GM23338 (cell line): ENCODE measurements at regions not wholly inside any gene's neighbourhood (a gene's known extent, or its start where the extent isn't known, plus 50 kb on each side); places are given as distances from the start of the nearest gene placed in this dataset.

Source experiments
- ATAC-seq: fragments of 200-7000 bp; cut with Tn5 transposase; 3 replicates; pipeline ENCODE4 v1.9.1; 2020
- DNase-seq: peaks from one replicate; pipeline ENCODE4 v3.0.0-alpha.2; 2015; ENCODE audit warnings: low spot score
- H2AFZ ChIP-seq: fragments of 200-600 bp; sonication (generic); 2 replicates; pipeline ENCODE4 v1.8.0; 2016; ENCODE audit warnings: antibody characterized with exemption, mild to moderate bottlenecking, moderate library complexity
- H3F3A ChIP-seq: fragments of 200-600 bp; sonication (generic); replicated peaks from 2 replicates; pipeline ENCODE4 v1.8.0; 2017; ENCODE audit warnings: antibody characterized with exemption, mixed run types, low read depth
- H3K27ac ChIP-seq: fragments of 200-600 bp; sonication (generic); 2 replicates; pipeline ENCODE4 v1.6.1; 2016; ENCODE audit warnings: low read depth
- H3K27me3 ChIP-seq: fragments of 200-600 bp; sonication (generic); 2 replicates; pipeline ENCODE4 v1.8.0; 2016; ENCODE audit warnings: mild to moderate bottlenecking, mixed run types, moderate library complexity; ENCODE audit not compliant: insufficient read depth
- H3K36me3 ChIP-seq: fragments of 200-600 bp; sonication (generic); 2 replicates; pipeline ENCODE4 v1.8.0; 2016; ENCODE audit warnings: mild to moderate bottlenecking; ENCODE audit not compliant: insufficient read depth
- H3K4me1 ChIP-seq: fragments of 200-600 bp; sonication (generic); 2 replicates; pipeline ENCODE4 v1.8.0; 2016; ENCODE audit warnings: mild to moderate bottlenecking, moderate library complexity; ENCODE audit not compliant: insufficient read depth
- H3K4me2 ChIP-seq: fragments of 200-600 bp; sonication (generic); 2 replicates; pipeline ENCODE4 v1.7.1; 2017; ENCODE audit warnings: mixed run types
- H3K4me3 ChIP-seq: fragments of 200-600 bp; sonication (generic); 2 replicates; pipeline ENCODE4 v1.6.1; 2016; ENCODE audit warnings: mixed run types
- H3K79me2 ChIP-seq: fragments of 200-600 bp; sonication (generic); replicated peaks from 2 replicates; pipeline ENCODE4 v1.8.0; 2017; ENCODE audit warnings: mild to moderate bottlenecking; ENCODE audit not compliant: insufficient read depth
- H3K9me2 ChIP-seq: fragments of 200-600 bp; sonication (generic); 2 replicates; pipeline ENCODE4 v1.8.0; 2017; ENCODE audit not compliant: insufficient read depth
- H4K20me1 ChIP-seq: fragments of 200-600 bp; sonication (generic); replicated peaks from 2 replicates; pipeline ENCODE4 v1.8.0; 2017; ENCODE audit warnings: mild to moderate bottlenecking; ENCODE audit not compliant: insufficient read depth
- H3K27ac Mint-ChIP-seq: 2 replicates; pipeline ENCODE4 v1.8.0; 2020; ENCODE audit warnings: inconsistent platforms, mild to moderate bottlenecking, moderate library complexity, mixed read lengths
- H3K27me3 Mint-ChIP-seq: 3 replicates; pipeline ENCODE4 v1.8.0; 2022; ENCODE audit warnings: low read depth, mild to moderate bottlenecking, moderate library complexity, mixed read lengths, inconsistent platforms; ENCODE audit not compliant: insufficient read depth, poor library complexity
- H3K36me3 Mint-ChIP-seq: 3 replicates; pipeline ENCODE4 v1.8.0; 2021; ENCODE audit warnings: low read depth, mild to moderate bottlenecking, inconsistent platforms, moderate library complexity, mixed read lengths
- H3K4me1 Mint-ChIP-seq: 3 replicates; pipeline ENCODE4 v1.8.0; 2020; ENCODE audit warnings: mild to moderate bottlenecking, inconsistent platforms, mixed read lengths
- H3K4me3 Mint-ChIP-seq: 3 replicates; pipeline ENCODE4 v1.8.0; 2021; ENCODE audit warnings: moderate library complexity, mild to moderate bottlenecking, inconsistent platforms, mixed read lengths
- H3K9me3 Mint-ChIP-seq: 3 replicates; pipeline ENCODE4 v1.8.0; 2020; ENCODE audit warnings: moderate library complexity, mild to moderate bottlenecking, inconsistent platforms, mixed read lengths
- CREB1 ChIP-seq: fragments of 250-450 bp; sonication (Bioruptor Pico); IDR thresholded peaks from 2 replicates; pipeline ENCODE4 v1.5.0; 2020; ENCODE audit warnings: low read depth, mild to moderate bottlenecking, moderate library complexity
- CTCF ChIP-seq, 2 experiments: fragments of 200-600 bp in 1 of 2; sonication (generic) in 1 of 2; conservative IDR thresholded peaks; 2 replicates each; pipeline versions ENCODE4 v1.5.1 to v1.6.1; 2016 to 2017; ENCODE audit warnings: antibody characterized with exemption in 2 of 2, low read depth in 2 of 2, mild to moderate bottlenecking in 2 of 2, moderate library complexity in 1 of 2
- ETS1 ChIP-seq: IDR thresholded peaks from 2 replicates; pipeline ENCODE4 v1.6.1; 2016; ENCODE audit warnings: antibody characterized with exemption
- EZH2 ChIP-seq: fragments of 200-600 bp; sonication (generic); IDR thresholded peaks from one replicate; pipeline ENCODE4 v1.8.0; 2017; ENCODE audit warnings: antibody characterized with exemption, mild to moderate bottlenecking, low read depth; ENCODE audit not compliant: unreplicated experiment
- EZH2phosphoT487 ChIP-seq: fragments of 200-600 bp; sonication (generic); IDR thresholded peaks from one replicate; pipeline ENCODE4 v1.8.1; 2018; ENCODE audit warnings: antibody characterized with exemption; ENCODE audit not compliant: unreplicated experiment
- JUNB ChIP-seq: IDR thresholded peaks from one replicate; pipeline ENCODE4 v1.6.1; 2016; ENCODE audit warnings: antibody characterized with exemption; ENCODE audit not compliant: unreplicated experiment
- NANOG ChIP-seq: IDR thresholded peaks from 2 replicates; pipeline ENCODE4 v1.6.1; 2016; ENCODE audit warnings: antibody characterized with exemption, borderline replicate concordance
- POLR2AphosphoS5 ChIP-seq: IDR thresholded peaks from 2 replicates; pipeline ENCODE4 v1.6.1; 2016; ENCODE audit warnings: antibody characterized with exemption, low read depth
- REST ChIP-seq: IDR thresholded peaks from one replicate; pipeline ENCODE4 v1.6.1; 2018; ENCODE audit warnings: antibody characterized with exemption; ENCODE audit not compliant: unreplicated experiment
- STAT1 ChIP-seq: IDR thresholded peaks from one replicate; pipeline ENCODE4 v1.6.1; 2016; ENCODE audit warnings: antibody characterized with exemption; ENCODE audit not compliant: unreplicated experiment
- ZNF114 ChIP-seq: fragments of 250-450 bp; sonication (Bioruptor Pico); IDR thresholded peaks from 2 replicates; pipeline ENCODE4 v1.5.0; 2020; ENCODE audit warnings: mild to moderate bottlenecking, moderate library complexity
- ZNF331 ChIP-seq: fragments of 250-450 bp; sonication (Bioruptor Pico); IDR thresholded peaks from 2 replicates; pipeline ENCODE4 v1.5.0; 2020; ENCODE audit warnings: low read depth, mild to moderate bottlenecking, moderate library complexity
- ZNF462 ChIP-seq: fragments of 250-450 bp; sonication (Bioruptor Pico); IDR thresholded peaks from 2 replicates; pipeline ENCODE4 v1.5.0; 2020; ENCODE audit warnings: mild to moderate bottlenecking, moderate library complexity

- Histone ChIP-seq H3K27ac (no peak overlapping the region), H3K4me3 (no peak overlapping the region), H3K79me2 (no peaks in the 10 kb centered on the region), H3K4me1 (no peaks in the 10 kb centered on the region), H4K20me1 (no peaks in the 10 kb centered on the region), H3F3A (no peaks in the 10 kb centered on the region), H3K4me2 (no peak overlapping the region), H2AFZ (no peak overlapping the region), H3K9me2 (no peaks in the 10 kb centered on the region), H3K36me3 (no peaks in the 10 kb centered on the region), H3K27me3 (no peaks in the 10 kb centered on the region)
- H3K4me1 Mint-ChIP-seq = no peaks in the 10 kb centered on the region
- ATAC-seq (no peak), DNase-seq (no peak)
- TF ChIP-seq CTCF (conservative IDR thresholded peaks at IDR 0.05; ENCODE audit: low read depth in 2 of 2) (no peak), JUNB (no peak), ZNF462 (CRISPR knock-in tag) (no peak), EZH2phosphoT487 (no peak), STAT1 (no peak), REST (no peak), ZNF114 (CRISPR knock-in tag) (no peak), ETS1 (no peak), ZNF331 (CRISPR knock-in tag) (no peak), EZH2 (no peak), CREB1 (CRISPR knock-in tag) (no peak), NANOG (no peak), POLR2AphosphoS5 (no peak)
- no peaks in the 10 kb centered on the region for H3K36me3 Mint-ChIP-seq
- no peak overlapping the region for H3K4me3 Mint-ChIP-seq
- no peak overlapping the region for H3K27ac Mint-ChIP-seq
- H3K27me3 Mint-ChIP-seq = no peaks in the 10 kb centered on the region
- no peaks in the 10 kb centered on the region for H3K9me3 Mint-ChIP-seq
Measured at GRCh38 chr14:59044707-59045106, 143.8 kb upstream of the DAAM1 start.
